Stimulated activated CD4-positive, alpha-beta T cell treated with anti-CD3 and anti-CD28 coated beads, Interleukin-2, amount 100 ng/mL, for 48 hours (primary cell): ENCODE measurements at regions not wholly inside any gene's neighbourhood (a gene's known extent, or its start where the extent isn't known, plus 50 kb on each side); places are given as distances from the start of the nearest gene placed in this dataset.
"Not testable (repeated sequence)": the region's sequence is repeated elsewhere in the genome, so short reads cannot be mapped to it uniquely, and the experiment has no call there.

Experiments used
- DNase-seq, 2 donors: peaks; one replicate each; pipeline ENCODE4 v3.0.0-alpha.2; 2020

GRCh38 chr16:29139901-29140855 lies 155.3 kb downstream of the LAT start:
- not testable (repeated sequence) for DNase-seq

- DNase-seq: no peak
Observed at GRCh38 chr16:29139261-29139802, 154.5 kb downstream of the LAT start.

- not testable (repeated sequence) for DNase-seq
Observed at GRCh38 chr16:29138698-29139097, 153.8 kb downstream of the LAT start.

- DNase-seq: not testable (repeated sequence)
Observed at GRCh38 chr16:29137894-29138662, 153.2 kb downstream of the LAT start.

- DNase-seq: not testable (repeated sequence)
Observed at GRCh38 chr16:29137461-29137860, 152.6 kb downstream of the LAT start.

GRCh38 chr16:29136916-29137315 lies 152.1 kb downstream of the LAT start:
- DNase-seq: not testable (repeated sequence)

- not testable (repeated sequence) for DNase-seq
Observed at GRCh38 chr16:29136046-29136696, 151.3 kb downstream of the LAT start.

GRCh38 chr16:29135098-29135497 lies 150.2 kb downstream of the LAT start:
- DNase-seq: not testable (repeated sequence)

GRCh38 chr16:29133681-29134430 lies 149.0 kb downstream of the LAT start:
- not testable (repeated sequence) for DNase-seq

- DNase-seq: not testable (repeated sequence)
Observed at GRCh38 chr16:29132869-29133268, 148.0 kb downstream of the LAT start.

- DNase-seq: not testable (repeated sequence)
Observed at GRCh38 chr16:29132444-29132843, 147.6 kb downstream of the LAT start.

GRCh38 chr16:29130901-29131851 lies 146.3 kb downstream of the LAT start:
- DNase-seq: not testable (repeated sequence)

- DNase-seq: not testable (repeated sequence)
Observed at GRCh38 chr16:29130131-29130711, 145.4 kb downstream of the LAT start.

GRCh38 chr16:29129458-29130038 lies 144.7 kb downstream of the LAT start:
- not testable (repeated sequence) for DNase-seq

GRCh38 chr16:29128732-29129457 lies 144.0 kb downstream of the LAT start:
- not testable (repeated sequence) for DNase-seq

- DNase-seq: not testable (repeated sequence)
Observed at GRCh38 chr16:29127806-29128420, 143.1 kb downstream of the LAT start.

- DNase-seq: no peak
Observed at GRCh38 chr16:29126616-29127015, 141.8 kb downstream of the LAT start.

GRCh38 chr16:29126057-29126494 lies 141.2 kb downstream of the LAT start:
- DNase-seq: no peak

- DNase-seq: no peak
Observed at GRCh38 chr16:29124828-29125227, 140.0 kb downstream of the LAT start.
